HG02943 (cell line): ENCODE measurements at regions not wholly inside any gene's neighbourhood (a gene's known extent, or its start where the extent isn't known, plus 50 kb on each side); places are given as distances from the start of the nearest gene placed in this dataset.
"Not testable (repeated sequence)": the region's sequence is repeated elsewhere in the genome, so short reads cannot be mapped to it uniquely, and the experiment has no call there.

ENCODE experiments used
- ATAC-seq: cut with Tn5 transposase; IDR thresholded peaks from one replicate; pipeline ENCODE4 v1.9.1; 2021; ENCODE audit warnings: mild to moderate bottlenecking, low read depth, moderate library complexity; ENCODE audit not compliant: unreplicated experiment

- no peak for ATAC-seq
Measured at GRCh38 chr6:170090561-170090960, 200.3 kb downstream of the DLL1 start.

- ATAC-seq, result no peak
Measured at GRCh38 chr6:170089963-170090362, 200.9 kb downstream of the DLL1 start.

DNA sequence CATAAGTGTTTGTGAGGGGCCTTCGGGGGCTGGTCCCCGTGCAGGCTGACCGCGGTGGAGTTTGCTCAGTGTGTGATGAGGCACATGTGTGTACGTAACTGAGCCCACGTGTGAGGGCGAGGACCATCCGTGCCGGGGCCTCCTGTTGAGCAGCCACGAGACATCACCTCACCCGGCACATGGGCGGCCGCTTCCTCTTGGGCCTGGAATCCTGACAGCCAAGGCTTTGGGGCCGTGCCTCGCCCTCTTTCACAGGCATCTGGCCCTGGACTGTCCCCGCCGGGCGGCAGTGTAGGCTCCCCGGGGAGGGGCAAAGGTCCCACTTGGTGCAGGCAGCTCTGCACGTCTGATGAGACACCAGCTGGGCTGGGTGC is 202.3 kb downstream of the DLL1 start:
- no peak for ATAC-seq

DNA sequence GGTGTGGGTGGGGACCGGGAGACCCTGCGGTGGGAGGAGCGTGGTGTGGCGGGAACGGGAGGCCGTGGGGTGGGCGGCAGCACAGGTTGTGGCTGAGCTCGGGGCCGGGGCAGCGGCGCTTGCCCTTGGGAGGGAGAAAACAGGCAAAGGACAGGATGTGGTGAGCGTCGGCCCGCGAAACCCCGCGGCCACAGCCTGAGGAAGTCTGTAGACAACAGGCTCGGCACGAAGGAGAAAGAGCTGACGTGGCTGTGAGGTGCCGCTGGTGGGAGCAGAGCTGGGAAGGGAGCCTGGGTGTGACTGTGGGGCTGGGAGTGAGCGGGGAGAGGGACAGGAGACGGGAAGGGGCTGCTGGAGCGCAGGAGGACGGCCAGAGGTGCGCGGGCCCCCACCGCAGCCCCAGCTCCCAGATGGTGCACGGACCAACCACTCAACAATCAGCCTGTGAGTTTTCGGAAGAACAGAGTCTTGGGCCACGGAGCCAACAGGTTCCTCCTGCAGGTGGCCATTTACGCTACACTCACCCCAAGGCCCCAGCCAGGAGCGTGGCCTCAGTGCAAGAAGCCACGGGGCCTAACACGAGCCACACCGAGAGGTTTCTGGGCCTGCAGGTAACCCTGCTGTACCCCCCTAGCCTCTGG is 202.8 kb downstream of the DLL1 start:
- no peak for ATAC-seq

DNA sequence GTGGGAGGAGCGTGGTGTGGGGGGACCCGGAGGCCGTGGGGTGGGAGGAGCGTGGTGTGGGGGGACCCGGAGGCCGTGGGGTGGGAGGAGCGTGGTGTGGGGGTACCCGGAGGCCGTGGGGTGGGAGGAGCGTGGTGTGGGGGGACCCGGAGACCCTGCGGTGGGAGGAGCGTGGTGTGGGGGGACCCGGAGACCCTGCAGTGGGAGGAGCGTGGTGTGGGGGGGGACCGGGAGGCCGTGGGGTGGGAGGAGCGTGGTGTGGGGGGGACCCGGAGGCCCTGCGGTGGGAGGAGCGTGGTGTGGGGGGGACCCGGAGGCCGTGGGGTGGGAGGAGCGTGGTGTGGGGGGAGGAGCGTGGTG is 203.5 kb downstream of the DLL1 start:
- not testable (repeated sequence) for ATAC-seq

GRCh38 chr6:170086639-170087420 is 204.0 kb downstream of the DLL1 start:
- no peak for ATAC-seq

DNA sequence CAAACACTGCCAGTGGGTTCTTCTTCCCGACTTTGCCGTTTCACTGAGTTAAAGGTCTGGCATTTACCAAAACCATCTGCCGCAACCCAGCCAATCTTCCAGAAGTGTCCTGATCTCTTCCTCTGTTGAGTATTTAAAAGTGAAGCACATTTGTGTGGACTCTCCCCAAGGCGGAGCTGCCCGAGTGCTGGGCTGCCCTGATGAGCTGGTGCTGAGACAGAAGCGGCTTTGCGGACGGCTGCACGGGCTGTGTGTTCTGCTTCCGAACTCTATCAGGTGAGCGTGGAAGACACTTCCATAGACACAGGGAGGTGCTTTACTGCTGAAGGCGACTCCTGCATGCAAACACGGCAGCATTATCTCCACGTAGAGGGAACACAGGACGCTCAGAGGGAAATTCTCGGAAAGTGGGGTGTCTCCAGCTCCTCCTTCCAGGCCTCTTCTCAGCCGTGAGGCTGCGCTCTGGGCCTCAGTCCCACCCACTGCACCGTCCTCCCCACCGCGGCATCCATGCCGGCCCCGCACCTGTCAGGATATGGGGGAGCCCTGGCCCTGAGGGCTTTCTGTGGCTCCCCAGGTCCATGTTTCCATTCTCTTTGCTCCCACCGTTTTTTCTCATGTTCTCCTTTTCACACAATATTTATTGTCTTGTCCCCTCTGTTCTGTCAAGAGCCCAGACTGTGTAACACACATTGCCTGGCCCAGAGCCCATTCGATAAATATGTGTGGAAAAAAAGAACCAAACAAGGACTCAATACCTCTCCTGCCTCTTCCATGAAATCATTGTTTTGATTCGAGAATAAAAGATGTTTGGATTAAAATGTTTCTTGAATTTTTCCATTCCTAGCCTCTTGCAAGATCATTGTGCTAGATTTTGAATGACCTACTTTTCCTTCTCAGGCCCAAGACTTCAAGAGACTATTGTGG is 205.1 kb downstream of the DLL1 start:
- no peak for ATAC-seq

DNA sequence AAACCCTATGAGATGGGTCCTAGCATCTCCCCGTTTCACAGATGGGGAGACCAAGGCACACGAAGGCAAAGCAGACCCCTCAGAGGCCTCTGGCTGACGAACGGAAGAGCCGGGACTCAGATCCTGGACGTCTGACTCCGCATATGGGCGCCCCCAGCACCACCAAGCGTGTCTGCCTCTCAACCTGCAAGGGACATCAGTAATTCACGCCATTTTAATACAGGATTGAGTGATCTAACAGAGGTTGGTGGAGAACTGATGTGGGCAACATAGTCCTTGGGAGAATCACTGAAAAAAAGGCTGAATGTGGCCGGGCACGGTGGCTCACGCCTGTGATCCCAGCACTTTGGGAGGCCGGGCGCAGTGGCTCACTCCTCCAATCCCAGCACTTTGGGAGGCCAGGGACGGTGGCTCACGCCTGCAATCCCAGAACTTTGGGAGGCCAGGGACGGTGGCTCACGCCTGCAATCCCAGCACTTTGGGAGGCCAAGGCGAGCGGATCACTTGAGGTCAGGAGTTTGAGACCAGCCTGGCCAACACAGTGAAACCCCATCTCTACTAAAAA is 206.6 kb downstream of the DLL1 start:
- ATAC-seq, result no peak

GRCh38 chr6:170083236-170084051 is 207.4 kb downstream of the DLL1 start:
- ATAC-seq, result no peak

DNA sequence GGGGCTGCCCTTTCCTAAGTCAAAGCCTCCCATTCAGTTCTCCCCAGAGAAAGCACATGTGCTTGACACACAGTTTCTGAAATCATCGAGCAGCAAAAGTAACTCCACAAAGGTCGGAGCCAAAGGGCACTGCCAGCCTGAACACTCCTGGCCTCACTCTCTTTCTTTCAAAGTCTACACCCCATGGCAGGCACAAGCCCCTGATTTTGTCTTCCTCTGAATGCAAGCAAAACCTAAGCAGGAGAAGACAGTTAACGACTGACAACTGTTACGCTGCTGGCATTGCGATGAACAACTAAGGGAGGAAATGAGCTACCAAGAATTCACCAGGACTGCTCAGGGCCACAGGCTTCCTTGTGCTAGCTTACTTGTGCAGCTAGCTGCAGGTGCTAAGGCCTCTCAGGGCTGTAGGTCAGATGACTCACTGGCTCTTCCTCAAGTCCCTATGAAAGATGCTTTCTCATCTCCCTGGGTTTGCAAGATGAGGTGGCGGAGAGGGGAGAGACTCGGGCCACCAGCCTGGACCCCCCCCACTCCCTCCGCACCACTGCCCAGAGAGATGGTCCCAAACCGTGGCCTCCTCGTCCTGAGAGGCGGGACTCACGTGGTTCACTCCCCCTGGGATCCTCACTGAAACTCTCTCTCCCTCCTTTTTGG is 208.2 kb downstream of the DLL1 start:
- ATAC-seq, result no peak

DNA sequence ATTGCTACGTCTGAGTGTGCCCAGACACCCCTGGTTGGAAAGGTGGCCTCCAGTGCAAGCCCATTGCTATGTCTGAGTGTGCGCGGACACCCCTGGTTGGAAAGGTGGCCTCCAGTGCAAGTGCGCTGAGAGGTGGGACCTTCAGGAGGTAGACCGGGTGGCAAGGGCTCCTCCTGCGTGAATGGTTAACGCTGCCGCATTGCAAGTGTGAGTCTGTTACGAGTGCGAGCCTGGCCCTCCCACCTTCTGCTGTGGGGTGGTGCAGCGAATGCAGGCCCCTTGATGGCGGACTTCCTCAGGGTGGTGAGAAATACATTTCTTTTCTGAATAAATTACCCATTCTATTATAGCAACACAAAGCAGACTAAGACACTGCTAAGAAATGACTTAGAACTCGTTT is 208.8 kb downstream of the DLL1 start:
- no peak for ATAC-seq

- no peak for ATAC-seq
Measured at GRCh38 chr6:170081556-170081955, 209.3 kb downstream of the DLL1 start.

DNA sequence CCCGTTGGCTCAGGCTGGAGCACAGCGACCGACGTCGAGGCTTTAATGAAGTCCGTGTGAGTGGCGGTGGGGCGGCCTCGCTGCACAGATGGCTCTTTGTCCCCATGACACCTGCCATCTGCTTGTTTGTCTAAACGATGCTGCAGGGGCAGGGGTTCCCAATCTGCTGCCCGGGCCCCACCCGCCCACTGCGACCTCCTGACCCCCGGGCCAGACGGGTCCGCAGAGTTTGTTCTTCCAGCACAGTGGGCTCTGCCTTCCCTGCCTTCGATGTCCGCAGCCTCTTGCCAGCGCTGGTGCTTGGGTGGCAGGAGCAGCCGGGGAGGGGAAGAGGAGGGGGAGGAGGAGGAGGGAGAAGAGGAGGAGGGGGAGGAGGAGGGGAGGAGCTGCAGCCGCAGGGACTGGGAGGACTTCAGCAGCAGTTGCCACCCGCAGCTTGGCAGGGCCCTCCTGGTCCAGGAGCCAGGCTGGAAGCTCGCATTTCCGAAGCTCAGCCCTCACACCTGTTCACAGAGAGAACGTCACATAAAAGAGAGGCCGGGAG is 210.0 kb downstream of the DLL1 start:
- no peak for ATAC-seq

DNA sequence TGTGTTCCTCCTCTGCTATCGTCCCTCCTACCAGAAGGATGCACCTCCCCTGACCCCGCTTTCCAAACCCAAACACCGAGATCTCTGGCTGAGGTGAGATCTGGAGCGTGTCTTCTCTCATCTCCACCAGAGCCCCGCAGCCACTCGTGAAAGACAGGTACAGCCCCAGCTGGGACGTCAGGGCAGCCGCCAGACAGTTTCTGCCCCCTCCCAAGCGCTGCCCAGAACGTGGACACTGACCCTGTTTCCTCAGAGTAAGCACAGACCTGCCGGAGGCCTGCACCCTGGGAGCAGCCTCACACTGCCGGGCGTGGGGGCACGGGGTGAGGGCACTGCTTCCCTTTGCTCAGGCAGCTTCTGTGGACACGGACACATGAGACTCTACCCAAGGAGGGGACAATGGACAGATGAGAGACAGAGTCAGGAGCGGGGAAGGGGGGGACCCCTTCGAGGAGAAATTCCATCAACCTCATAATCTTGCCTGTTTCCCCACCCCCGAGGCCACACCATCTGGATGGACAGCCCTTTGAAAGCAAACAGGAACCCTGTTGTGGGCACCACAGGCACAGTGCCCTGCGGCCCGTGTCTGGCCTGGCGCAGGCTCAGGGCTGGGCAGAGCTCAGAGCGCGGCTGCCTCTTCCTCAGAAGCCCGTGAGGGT is 210.6 kb downstream of the DLL1 start:
- ATAC-seq, result no peak

GRCh38 chr6:170076466-170077165 is 214.3 kb downstream of the DLL1 start:
- no peak for ATAC-seq

DNA sequence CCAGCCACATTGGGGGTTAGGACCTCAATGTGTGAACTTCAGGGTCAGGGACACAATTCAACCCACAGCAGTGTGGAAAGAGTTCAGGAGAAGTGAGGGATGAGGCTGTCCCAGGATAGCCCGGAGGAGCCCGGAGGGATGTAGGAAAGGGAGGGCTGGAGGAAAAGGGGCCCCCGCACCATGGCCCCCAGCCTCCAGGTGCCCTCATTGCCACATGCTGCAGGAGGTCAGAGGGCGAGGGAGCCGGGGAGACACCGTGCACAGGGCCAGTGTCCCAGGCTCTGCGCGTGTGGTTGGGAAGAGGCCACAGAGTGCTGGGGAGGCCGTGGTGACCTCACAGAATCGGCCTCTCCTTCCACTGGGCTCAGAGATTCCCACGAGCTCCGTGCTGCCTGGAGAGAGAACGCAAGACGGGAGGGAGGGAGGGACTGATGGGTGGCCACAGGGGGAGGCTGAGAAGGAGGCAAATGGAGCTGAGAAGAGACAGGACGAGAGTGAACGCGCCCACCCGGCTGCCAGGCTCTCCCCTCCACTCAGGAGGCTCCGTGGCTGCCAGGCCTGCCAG is 215.1 kb downstream of the DLL1 start:
- no peak for ATAC-seq

- ATAC-seq, result no peak
Measured at GRCh38 chr6:170074907-170075306, 216.0 kb downstream of the DLL1 start.

GRCh38 chr6:170074435-170074834 is 216.4 kb downstream of the DLL1 start:
- no peak for ATAC-seq
